Stimulated activated naive CD8-positive, alpha-beta T cell treated with anti-CD3 and anti-CD28 coated beads, Interleukin-15, Interleukin-2, amounts not matched to agents 100 ng/mL and 50 ng/mL, for 24 hours (primary cell): ENCODE measurements at regions not wholly inside any gene's neighbourhood (a gene's known extent, or its start where the extent isn't known, plus 50 kb on each side); places are given as distances from the start of the nearest gene placed in this dataset.
A peak's percentile ranks its signal among the peaks of the same experiment; 100 is the strongest.

Experiments used
- H3K27ac Mint-ChIP-seq: one replicate; pipeline ENCODE4 v1.8.0; 2021; ENCODE audit warnings: mild to moderate bottlenecking, mixed read lengths
- H3K27me3 Mint-ChIP-seq: one replicate; pipeline ENCODE4 v1.8.0; 2021; ENCODE audit warnings: mixed read lengths
- H3K36me3 Mint-ChIP-seq: one replicate; pipeline ENCODE4 v1.8.0; 2021; ENCODE audit warnings: low read depth, mixed read lengths
- H3K4me1 Mint-ChIP-seq: one replicate; pipeline ENCODE4 v1.8.0; 2021; ENCODE audit warnings: low read depth, mixed read lengths
- H3K4me3 Mint-ChIP-seq: one replicate; pipeline ENCODE4 v1.8.0; 2021; ENCODE audit warnings: mild to moderate bottlenecking, mixed read lengths
- H3K9me3 Mint-ChIP-seq: one replicate; pipeline ENCODE4 v1.8.0; 2021; ENCODE audit warnings: mixed read lengths

- H3K4me1 Mint-ChIP-seq, result peaks cover 75% of the 10 kb centered on the region
- H3K9me3 Mint-ChIP-seq, result no peaks in the 10 kb centered on the region
Measured at GRCh38 chr6:25006565-25007001, 70.8 kb upstream of the RIPOR2 start.

GRCh38 chr6:25007269-25007699 lies 71.5 kb upstream of the RIPOR2 start:
- H3K27me3 Mint-ChIP-seq, result no peaks in the 10 kb centered on the region
- peak overlapping the region; percentile 75 for H3K4me3 Mint-ChIP-seq
- no peaks in the 10 kb centered on the region for H3K9me3 Mint-ChIP-seq
- peak overlapping the region; percentile 64 for H3K27ac Mint-ChIP-seq
- H3K4me1 Mint-ChIP-seq, result peaks cover 82% of the 10 kb centered on the region
- H3K36me3 Mint-ChIP-seq, result no peaks in the 10 kb centered on the region

More at GRCh38 chr6:25006565-25007001, 70.8 kb upstream of the RIPOR2 start:
- Mint-ChIP-seq H3K36me3 (no peaks in the 10 kb centered on the region), H3K27me3 (no peaks in the 10 kb centered on the region), H3K27ac (peak overlapping the region; percentile 64), H3K4me3 (peak overlapping the region; percentile 40)

GRCh38 chr6:25008707-25009392 lies 73.1 kb upstream of the RIPOR2 start:
- Mint-ChIP-seq H3K4me1 (peaks cover 94% of the 10 kb centered on the region), H3K36me3 (no peaks in the 10 kb centered on the region), H3K27me3 (no peaks in the 10 kb centered on the region), H3K27ac (peak overlapping the region; percentile 77), H3K9me3 (no peaks in the 10 kb centered on the region), H3K4me3 (peak overlapping the region; percentile 64)

- no peaks in the 10 kb centered on the region for H3K27me3 Mint-ChIP-seq
- peak overlapping the region; percentile 64 for H3K4me3 Mint-ChIP-seq
- H3K4me1 Mint-ChIP-seq, result peaks cover 93% of the 10 kb centered on the region
- no peaks in the 10 kb centered on the region for H3K9me3 Mint-ChIP-seq
- peak overlapping the region; percentile 80 for H3K27ac Mint-ChIP-seq
- no peaks in the 10 kb centered on the region for H3K36me3 Mint-ChIP-seq
Measured at GRCh38 chr6:25009393-25009710, 73.6 kb upstream of the RIPOR2 start.

- peaks cover 93% of the 10 kb centered on the region for H3K4me1 Mint-ChIP-seq
- H3K36me3 Mint-ChIP-seq, result no peaks in the 10 kb centered on the region
- no peaks in the 10 kb centered on the region for H3K9me3 Mint-ChIP-seq
- H3K4me3 Mint-ChIP-seq, result no peak overlapping the region
- no peaks in the 10 kb centered on the region for H3K27me3 Mint-ChIP-seq
- no peak overlapping the region for H3K27ac Mint-ChIP-seq
Measured at GRCh38 chr6:25010176-25010575, 74.4 kb upstream of the RIPOR2 start.

GRCh38 chr6:25010902-25011625 lies 75.3 kb upstream of the RIPOR2 start:
- H3K9me3 Mint-ChIP-seq, result no peaks in the 10 kb centered on the region
- H3K36me3 Mint-ChIP-seq, result no peaks in the 10 kb centered on the region
- no peaks in the 10 kb centered on the region for H3K27me3 Mint-ChIP-seq
- H3K27ac Mint-ChIP-seq, result no peak overlapping the region
- peaks cover 90% of the 10 kb centered on the region for H3K4me1 Mint-ChIP-seq
- H3K4me3 Mint-ChIP-seq, result no peak overlapping the region

GRCh38 chr6:25012657-25013056 lies 76.9 kb upstream of the RIPOR2 start:
- Mint-ChIP-seq H3K9me3 (no peaks in the 10 kb centered on the region), H3K4me3 (no peak overlapping the region), H3K27ac (no peak overlapping the region)

GRCh38 chr6:25013246-25013645 lies 77.5 kb upstream of the RIPOR2 start:
- peak overlapping the region; percentile 5 for H3K27ac Mint-ChIP-seq
- peaks cover 89% of the 10 kb centered on the region for H3K4me1 Mint-ChIP-seq
- no peaks in the 10 kb centered on the region for H3K9me3 Mint-ChIP-seq
- H3K27me3 Mint-ChIP-seq, result no peaks in the 10 kb centered on the region
- no peaks in the 10 kb centered on the region for H3K36me3 Mint-ChIP-seq
- H3K4me3 Mint-ChIP-seq, result no peak overlapping the region

More at GRCh38 chr6:25012657-25013056, 76.9 kb upstream of the RIPOR2 start:
- Mint-ChIP-seq H3K4me1 (peaks cover 89% of the 10 kb centered on the region), H3K36me3 (no peaks in the 10 kb centered on the region), H3K27me3 (no peaks in the 10 kb centered on the region)

GRCh38 chr6:25014369-25014768 lies 78.6 kb upstream of the RIPOR2 start:
- Mint-ChIP-seq H3K4me3 (no peak overlapping the region), H3K27ac (peak overlapping the region; percentile 76), H3K36me3 (no peaks in the 10 kb centered on the region), H3K27me3 (no peaks in the 10 kb centered on the region), H3K9me3 (no peaks in the 10 kb centered on the region), H3K4me1 (peaks cover 78% of the 10 kb centered on the region)

GRCh38 chr6:25014791-25015560 lies 79.2 kb upstream of the RIPOR2 start:
- H3K4me1 Mint-ChIP-seq, result peaks cover 71% of the 10 kb centered on the region
- H3K27ac Mint-ChIP-seq, result peak overlapping the region; percentile 76
- no peaks in the 10 kb centered on the region for H3K27me3 Mint-ChIP-seq
- no peaks in the 10 kb centered on the region for H3K9me3 Mint-ChIP-seq
- no peak overlapping the region for H3K4me3 Mint-ChIP-seq
- H3K36me3 Mint-ChIP-seq, result no peaks in the 10 kb centered on the region

GRCh38 chr6:25016014-25016720 lies 80.4 kb upstream of the RIPOR2 start:
- no peak overlapping the region for H3K27ac Mint-ChIP-seq
- H3K36me3 Mint-ChIP-seq, result no peaks in the 10 kb centered on the region
- H3K4me1 Mint-ChIP-seq, result peaks cover 67% of the 10 kb centered on the region
- H3K27me3 Mint-ChIP-seq, result no peaks in the 10 kb centered on the region
- H3K9me3 Mint-ChIP-seq, result no peaks in the 10 kb centered on the region
- no peak overlapping the region for H3K4me3 Mint-ChIP-seq

GRCh38 chr6:25017486-25017885 lies 81.7 kb upstream of the RIPOR2 start:
- peak overlapping the region; percentile 75 for H3K27ac Mint-ChIP-seq
- no peaks in the 10 kb centered on the region for H3K36me3 Mint-ChIP-seq
- H3K4me3 Mint-ChIP-seq, result no peak overlapping the region
- H3K4me1 Mint-ChIP-seq, result peaks cover 57% of the 10 kb centered on the region
- no peaks in the 10 kb centered on the region for H3K9me3 Mint-ChIP-seq
- H3K27me3 Mint-ChIP-seq, result no peaks in the 10 kb centered on the region

- Mint-ChIP-seq H3K4me1 (peaks cover 51% of the 10 kb centered on the region), H3K9me3 (no peaks in the 10 kb centered on the region), H3K27ac (peak overlapping the region; percentile 75), H3K4me3 (no peak overlapping the region), H3K36me3 (no peaks in the 10 kb centered on the region), H3K27me3 (no peaks in the 10 kb centered on the region)
Measured at GRCh38 chr6:25017932-25018567, 82.3 kb upstream of the RIPOR2 start.

- H3K9me3 Mint-ChIP-seq, result no peaks in the 10 kb centered on the region
- H3K27me3 Mint-ChIP-seq, result no peaks in the 10 kb centered on the region
- no peak overlapping the region for H3K4me3 Mint-ChIP-seq
- no peaks in the 10 kb centered on the region for H3K36me3 Mint-ChIP-seq
- H3K27ac Mint-ChIP-seq, result no peak overlapping the region
- H3K4me1 Mint-ChIP-seq, result peaks cover 46% of the 10 kb centered on the region
Measured at GRCh38 chr6:25018568-25018954, 82.8 kb upstream of the RIPOR2 start.
